ENCODE measurements at regions not wholly inside any gene's neighbourhood (a gene's known extent, or its start where the extent isn't known, plus 50 kb on each side); places are given as distances from the start of the nearest gene placed in this dataset.

DNA sequence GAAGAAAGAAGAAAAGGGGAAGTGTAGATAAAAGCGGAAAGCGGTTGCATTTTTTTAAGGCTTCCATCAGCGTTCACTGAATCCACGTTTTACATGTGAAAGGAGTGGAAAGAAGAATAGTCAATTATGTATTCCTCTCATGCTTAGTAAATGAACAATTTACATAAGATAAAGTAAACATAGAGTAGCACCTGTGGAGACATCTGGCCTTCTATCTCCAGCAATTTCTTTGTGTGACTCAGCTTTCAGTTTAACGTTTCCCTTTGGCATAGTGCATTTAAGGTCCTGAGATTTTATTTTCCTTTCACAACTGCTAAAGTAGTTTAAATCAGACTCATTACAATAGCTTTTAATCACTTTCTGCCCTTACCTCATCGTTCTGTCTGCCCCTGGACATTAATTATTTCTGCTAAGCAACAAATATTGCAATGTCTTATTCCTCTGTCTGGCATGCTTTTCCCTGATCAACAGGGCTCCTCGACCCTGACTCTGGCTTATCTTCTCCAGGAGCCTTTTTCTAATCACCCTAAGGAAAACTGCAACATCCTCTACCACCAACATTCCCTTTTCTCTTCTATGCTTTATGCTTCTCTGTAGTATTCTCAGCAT, 383.5 kb upstream of the VWC2 start:
- peak; percentile 34 for DNase-seq

- no peak for DNase-seq
Measured at GRCh38 chr7:49396229-49396628, 377.2 kb upstream of the VWC2 start.

DNA sequence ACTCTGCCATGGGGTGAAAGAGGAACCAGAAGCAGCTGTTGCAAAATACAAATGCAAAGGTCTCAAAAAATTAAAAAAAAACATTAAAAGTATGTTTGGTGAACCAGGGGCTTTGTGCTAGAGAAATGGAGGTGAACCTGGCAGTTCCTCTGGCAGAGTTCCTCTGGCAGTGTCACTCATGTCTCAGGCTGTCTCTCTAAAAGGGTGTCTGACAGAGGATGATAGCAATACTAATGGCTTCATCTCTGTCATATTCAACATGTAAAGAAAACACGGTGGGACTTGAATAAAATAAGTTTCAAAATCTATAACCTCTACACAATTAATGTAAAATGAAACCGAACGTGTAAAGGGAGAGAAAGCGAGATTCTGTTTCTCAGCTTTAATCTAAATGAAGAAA, 375.7 kb upstream of the VWC2 start:
- no peak for DNase-seq

DNA sequence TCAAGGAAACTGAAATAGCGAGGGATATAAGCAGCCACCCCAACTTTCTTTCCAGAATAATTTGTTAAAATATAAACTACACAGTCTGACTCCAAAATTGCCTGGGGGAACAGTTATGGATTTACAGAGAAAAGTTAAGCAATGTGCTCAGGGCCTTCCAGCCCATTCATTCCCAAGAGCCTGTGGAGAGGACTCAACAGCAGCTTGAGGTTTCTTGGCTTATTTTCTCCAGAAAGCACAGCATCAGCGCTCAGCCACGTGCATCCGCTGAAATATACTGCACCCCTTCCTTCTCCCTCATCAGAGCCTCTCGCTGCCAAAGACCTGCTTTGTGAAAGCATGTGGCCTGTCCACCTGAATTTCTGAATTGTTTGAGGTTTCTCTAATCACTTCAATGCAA, 375.2 kb upstream of the VWC2 start:
- no peak for DNase-seq

GRCh38 chr7:49398746-49399145, 374.7 kb upstream of the VWC2 start:
- no peak for DNase-seq

DNA sequence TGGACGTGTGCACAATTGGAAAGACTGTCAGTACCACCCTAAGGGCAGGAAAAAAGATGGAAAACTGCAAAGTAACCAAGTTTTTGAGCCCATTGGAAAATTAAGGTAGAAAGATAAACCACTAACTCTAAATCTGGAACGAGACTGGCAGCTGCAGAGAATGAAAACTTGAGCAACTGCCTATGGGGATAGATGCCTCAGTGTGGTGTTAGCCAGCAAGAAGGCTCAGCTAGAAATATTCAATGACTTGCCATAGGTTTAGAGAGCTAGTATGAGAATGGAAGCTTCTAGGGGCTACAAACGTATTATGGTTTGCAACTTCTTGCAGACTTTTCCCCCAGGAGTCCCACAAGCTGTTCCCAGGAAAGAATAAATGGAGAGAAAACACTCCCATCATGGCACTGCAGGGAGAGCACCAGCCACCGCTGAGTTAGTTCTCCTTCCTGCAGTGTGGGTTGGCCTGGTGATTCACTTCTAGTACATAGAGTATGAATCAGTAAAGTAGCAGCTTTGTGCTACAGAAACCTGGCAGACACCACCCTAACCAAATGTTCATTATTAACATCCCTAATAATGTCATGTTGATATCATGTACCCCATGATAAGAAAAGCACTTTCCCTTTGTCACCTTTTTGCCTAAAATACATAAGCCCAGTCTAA, 372.4 kb upstream of the VWC2 start:
- no peak for DNase-seq

GRCh38 chr7:49403844-49404243, 369.6 kb upstream of the VWC2 start:
- DNase-seq = no peak

DNA sequence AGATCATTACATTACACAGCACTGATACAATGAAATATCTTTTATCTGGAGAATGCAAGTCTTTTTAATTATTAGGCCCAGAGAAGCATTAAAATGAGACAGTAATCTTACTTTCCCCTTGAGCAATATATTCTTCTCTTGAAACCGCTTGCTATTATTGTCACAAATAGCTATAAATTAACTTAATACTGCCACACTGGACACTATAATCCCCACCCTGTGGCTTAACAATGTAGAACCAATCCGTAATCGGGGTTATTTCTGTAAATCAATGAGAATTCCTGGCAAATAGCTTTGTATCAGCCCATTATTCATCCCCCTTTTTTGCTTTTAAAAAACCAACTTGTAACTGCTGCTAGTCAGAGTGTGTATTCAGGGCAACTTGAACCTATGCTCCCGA, 366.2 kb upstream of the VWC2 start:
- no peak for DNase-seq

DNA sequence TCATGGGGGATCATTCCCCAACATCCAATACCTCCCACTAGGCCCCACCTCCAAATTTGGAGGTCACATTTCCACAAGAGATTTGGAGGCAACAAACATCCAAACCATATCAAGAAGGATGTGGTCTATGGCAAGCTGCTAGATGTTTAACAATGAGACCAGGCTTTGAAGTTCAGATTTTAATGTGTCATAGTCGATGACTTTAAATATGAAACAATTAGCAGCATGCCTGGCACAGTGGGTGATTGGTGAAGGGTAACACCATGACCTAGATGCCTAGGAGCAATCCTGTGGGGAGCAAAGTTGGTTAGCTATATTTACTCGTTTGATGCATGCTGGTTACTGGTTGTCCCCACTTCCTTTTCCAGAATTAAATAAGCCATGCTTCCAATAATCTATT, 356.4 kb upstream of the VWC2 start:
- no peak for DNase-seq

GRCh38 chr7:49418963-49419362, 354.5 kb upstream of the VWC2 start:
- no peak for DNase-seq

GRCh38 chr7:49422564-49422963, 350.9 kb upstream of the VWC2 start:
- no peak for DNase-seq

DNA sequence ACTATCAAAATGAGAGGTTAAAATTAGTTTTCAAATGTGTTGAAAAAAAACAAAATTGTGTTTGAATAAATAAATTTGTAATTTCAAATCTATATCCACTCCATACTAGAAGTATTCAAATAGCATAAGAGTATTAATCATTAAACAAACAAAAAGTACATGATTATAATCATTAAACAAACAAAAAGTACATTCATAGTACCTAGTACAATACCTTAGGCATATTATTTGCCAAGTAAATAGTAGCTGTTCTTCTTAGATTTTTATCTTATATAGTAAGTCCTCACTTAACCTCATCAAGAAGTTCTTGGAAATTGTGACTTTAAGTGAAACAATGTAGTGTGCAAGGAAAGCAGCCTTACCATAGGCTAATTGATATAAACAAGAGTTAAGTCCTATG, 349.3 kb upstream of the VWC2 start:
- no peak for DNase-seq

DNA sequence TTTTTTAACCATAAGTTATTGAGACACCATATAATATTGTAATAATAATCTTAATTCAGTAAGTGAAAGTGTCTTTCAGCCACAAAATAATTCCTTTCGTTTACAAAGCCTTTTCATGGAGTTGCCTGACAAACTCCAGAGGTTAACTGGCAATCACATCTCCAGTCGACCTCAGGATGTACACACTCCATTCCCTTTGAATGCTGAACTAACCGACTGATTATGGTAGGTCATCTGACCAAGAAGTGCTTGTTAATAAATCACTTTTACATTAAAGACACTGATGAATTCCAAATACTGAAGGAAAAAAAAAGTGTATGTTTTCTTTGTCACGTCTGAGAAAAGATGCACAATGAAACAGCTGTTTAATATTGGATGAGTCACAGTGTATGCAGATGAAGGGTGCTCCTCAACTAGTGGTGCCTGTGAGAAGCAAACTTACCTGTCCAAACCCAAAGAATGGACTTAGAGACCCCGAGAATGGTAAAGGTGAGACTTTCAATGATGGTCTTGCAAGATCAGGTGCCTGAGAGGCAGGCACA, 348.1 kb upstream of the VWC2 start:
- no peak for DNase-seq

- no peak for DNase-seq
Measured at GRCh38 chr7:49432254-49432653, 341.2 kb upstream of the VWC2 start.

DNA sequence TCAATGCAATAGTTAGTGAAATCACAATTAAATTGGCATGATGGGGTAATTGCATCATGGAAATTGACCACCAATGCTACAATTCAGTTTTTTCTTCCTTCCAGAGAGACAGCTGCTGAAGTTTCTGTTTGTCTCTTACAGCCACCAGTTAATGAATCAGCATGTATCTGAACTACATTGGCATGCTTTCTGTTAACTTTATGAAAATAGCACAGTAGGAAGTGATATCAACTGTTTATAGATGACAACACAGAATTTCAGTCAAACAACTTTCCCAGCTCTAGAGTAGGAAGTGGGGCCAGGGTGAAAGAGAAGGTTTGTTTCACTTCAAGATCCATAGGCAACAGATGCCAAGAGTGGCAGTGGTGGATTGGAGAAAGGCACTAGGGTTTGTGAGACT, 339.6 kb upstream of the VWC2 start:
- DNase-seq = no peak

- no peak for DNase-seq
Measured at GRCh38 chr7:49434846-49435245, 338.6 kb upstream of the VWC2 start.

- DNase-seq = no peak
Measured at GRCh38 chr7:49438281-49438680, 335.2 kb upstream of the VWC2 start.

- DNase-seq = no peak
Measured at GRCh38 chr7:49443515-49443914, 329.9 kb upstream of the VWC2 start.

DNA sequence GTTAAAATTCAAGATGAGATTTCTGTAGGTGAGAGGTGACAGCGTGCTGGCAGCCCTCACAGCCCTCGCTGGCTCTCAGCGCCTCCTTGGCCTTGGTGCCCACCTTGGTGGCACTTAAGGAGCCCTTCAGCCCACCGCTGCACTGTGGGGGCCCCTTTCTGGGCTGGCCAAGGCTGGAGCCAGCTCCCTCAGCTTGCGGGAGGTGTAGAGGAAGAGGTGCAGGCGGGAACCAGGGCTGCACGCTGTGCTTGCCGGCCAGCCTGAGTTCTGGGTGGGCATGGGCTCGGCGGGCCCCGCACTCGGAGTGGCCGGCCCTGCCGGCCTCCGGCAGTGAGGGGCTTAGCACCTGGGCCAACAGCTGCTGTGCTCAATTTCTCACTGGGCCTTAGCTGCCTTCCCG, 320.0 kb upstream of the VWC2 start:
- DNase-seq = no peak

DNA sequence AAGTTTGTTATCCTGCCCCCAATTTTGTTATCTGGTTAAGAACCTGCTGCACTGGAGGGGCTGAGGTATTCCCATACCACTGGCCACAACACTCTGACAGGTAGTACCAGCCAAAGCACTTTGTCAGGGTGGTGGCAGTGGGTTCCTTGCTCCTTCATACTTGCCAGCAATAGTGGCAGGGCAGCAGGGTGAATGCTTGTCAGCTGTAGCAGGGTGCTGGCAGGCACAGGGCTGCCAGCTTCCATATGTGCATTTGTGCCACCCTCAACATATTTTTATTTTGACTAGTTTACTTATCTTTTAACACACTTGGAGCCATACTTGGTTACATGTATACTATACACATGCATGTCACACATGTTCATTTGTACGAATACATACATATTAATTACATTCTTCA, 294.0 kb upstream of the VWC2 start:
- no peak for DNase-seq

- no peak for DNase-seq
Measured at GRCh38 chr7:49479936-49480544, 293.4 kb upstream of the VWC2 start.

DNA sequence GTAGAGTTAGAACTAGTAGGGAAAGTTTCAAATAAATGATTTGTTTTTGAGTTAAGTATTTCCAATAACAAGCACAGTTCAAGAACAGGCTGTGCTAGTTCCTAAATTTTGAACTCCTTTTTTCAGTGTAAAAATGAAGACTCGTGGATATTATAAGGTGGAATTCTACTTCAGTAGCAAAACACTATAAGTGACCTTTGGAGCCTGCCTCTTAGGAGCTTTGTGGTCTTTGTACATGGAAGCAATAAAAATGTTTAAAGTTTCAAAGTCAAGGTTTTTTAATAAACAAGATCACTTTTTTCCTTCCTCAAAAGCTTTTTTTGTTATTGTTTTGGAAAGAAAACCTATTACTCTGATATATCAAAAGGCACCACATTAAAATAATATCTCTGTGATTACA, 292.4 kb upstream of the VWC2 start:
- no peak for DNase-seq

GRCh38 chr7:49483142-49483541, 290.3 kb upstream of the VWC2 start:
- no peak for DNase-seq

GRCh38 chr7:49486974-49487829, 286.2 kb upstream of the VWC2 start:
- DNase-seq = no peak
